SK-N-SH (cell line): ENCODE measurements at regions not wholly inside any gene's neighbourhood (a gene's known extent, or its start where the extent isn't known, plus 50 kb on each side); places are given as distances from the start of the nearest gene placed in this dataset.

Experiments used
- CTCF ChIA-PET: fragments of 300-600, 350-600 bp; formaldehyde crosslinking; extraction: SDS; loops from one replicate; lab custom pipeline; 2021; lab: Yijun Ruan, JAX
- POLR2A ChIA-PET: fragments of 350-600 bp; sonication (Branson Sonifier 250); formaldehyde crosslinking; extraction: SDS; loops from one replicate; lab custom pipeline; 2020; ENCODE audit warnings: antibody characterized with exemption, inconsistent platforms; lab: Yijun Ruan, JAX
- DNase-seq: peaks from one replicate; pipeline ENCODE4 v3.0.0; 2012
- H2AFZ ChIP-seq: fragments of 200-600 bp; sonication (generic); 2 replicates; pipeline ENCODE4 v1.8.1; 2016; ENCODE audit warnings: antibody characterized with exemption, mild to moderate bottlenecking, low read depth
- H3F3A ChIP-seq: fragments of 200-600 bp; sonication (generic); replicated peaks from 2 replicates; pipeline ENCODE3; 2016; ENCODE audit warnings: antibody characterized with exemption, mild to moderate bottlenecking; ENCODE audit not compliant: insufficient read depth
- H3K27ac ChIP-seq, 2 experiments: fragments of 200-500 bp in 1 of 2; fragments of 200-600 bp in 1 of 2; sonication (Bioruptor generic) in 1 of 2; sonication (generic), shearing (Covaris generic) in 1 of 2; 2 replicates each; pipeline versions ENCODE4 v1.5.1 to v1.6.1; 2014 to 2016; ENCODE audit warnings: low read depth in 2 of 2, inconsistent platforms in 1 of 2, low read length in 1 of 2, mild to moderate bottlenecking in 1 of 2, mixed read lengths in 1 of 2
- H3K27me3 ChIP-seq: fragments of 200-600 bp; sonication (generic), shearing (Covaris generic); 2 replicates; pipeline ENCODE4 v1.6.1; 2016; ENCODE audit warnings: mixed run types; ENCODE audit not compliant: insufficient read depth
- H3K36me3 ChIP-seq, 2 experiments: fragments of 200-500 bp in 1 of 2; fragments of 200-600 bp in 1 of 2; sonication (Bioruptor generic) in 1 of 2; sonication (generic) in 1 of 2; replicated peaks in 1 of 2; 2 replicates each; pipeline versions ENCODE3 to v1.5.1; 2014 to 2016; ENCODE audit warnings: low read length in 1 of 2, mild to moderate bottlenecking in 1 of 2; ENCODE audit not compliant: insufficient read depth in 2 of 2, control insufficient read depth in 1 of 2
- H3K4me1 ChIP-seq, 2 experiments: fragments of 200-500 bp in 1 of 2; fragments of 200-600 bp in 1 of 2; sonication (Bioruptor generic) in 1 of 2; sonication (generic), shearing (Covaris generic) in 1 of 2; 2 replicates each; pipeline versions ENCODE4 v1.5.1 to v1.6.1; 2014 to 2016; ENCODE audit warnings: low read depth in 1 of 2, low read length in 1 of 2, mixed run types in 1 of 2; ENCODE audit not compliant: insufficient read depth in 2 of 2, control insufficient read depth in 1 of 2
- H3K4me2 ChIP-seq: fragments of 200-600 bp; sonication (generic), shearing (Covaris generic); 2 replicates; pipeline ENCODE4 v1.6.1; 2017; ENCODE audit warnings: mixed run types
- H3K4me3 ChIP-seq, 2 experiments: fragments of 200-500 bp in 1 of 2; fragments of 200-600 bp in 1 of 2; sonication (Bioruptor generic) in 1 of 2; sonication (generic), shearing (Covaris generic) in 1 of 2; 2 replicates each; pipeline versions ENCODE4 v1.5.1 to v1.8.1; 2014 to 2016; ENCODE audit warnings: low read depth in 2 of 2, inconsistent platforms in 1 of 2, low read length in 1 of 2, mild to moderate bottlenecking in 1 of 2, mixed read lengths in 1 of 2, moderate library complexity in 1 of 2
- H3K79me2 ChIP-seq: fragments of 200-600 bp; sonication (generic); 2 replicates; pipeline ENCODE4 v1.8.1; 2017; ENCODE audit warnings: mild to moderate bottlenecking; ENCODE audit not compliant: insufficient read depth
- H3K9ac ChIP-seq: fragments of 200-600 bp; sonication (generic); 2 replicates; pipeline ENCODE4 v1.6.1; 2017; ENCODE audit warnings: mixed run types
- H3K9me2 ChIP-seq: fragments of 200-600 bp; sonication (generic); 2 replicates; pipeline ENCODE4 v1.6.1; 2017; ENCODE audit warnings: mixed run types
- H3K9me3 ChIP-seq: fragments of 200-600 bp; sonication (generic); 2 replicates; pipeline ENCODE4 v1.6.1; 2017; ENCODE audit warnings: mixed run types, mild to moderate bottlenecking, moderate library complexity
- H4K20me1 ChIP-seq: fragments of 200-600 bp; sonication (generic); 2 replicates; pipeline ENCODE4 v1.6.1; 2017; ENCODE audit warnings: mild to moderate bottlenecking, mixed run types; ENCODE audit not compliant: insufficient read depth
- EP300 ChIP-seq, 2 experiments: IDR thresholded peaks; 2 replicates each; pipeline versions ENCODE4 v1.4.0 to v1.6.1; 2012; ENCODE audit warnings: borderline replicate concordance in 1 of 2, low read depth in 1 of 2, low read length in 1 of 2
- FOSL2 ChIP-seq: IDR thresholded peaks from 2 replicates; pipeline ENCODE4 v1.4.0; 2012; ENCODE audit warnings: low read depth, mild to moderate bottlenecking, moderate library complexity, borderline replicate concordance
- FOXM1 ChIP-seq: IDR thresholded peaks from 2 replicates; pipeline ENCODE4 v1.4.0; 2012; ENCODE audit warnings: low read depth, mild to moderate bottlenecking
- GATA2 ChIP-seq: sonication (generic); formaldehyde crosslinking; IDR thresholded peaks from 2 replicates; pipeline ENCODE4 v1.5.0; 2020; ENCODE audit warnings: mild to moderate bottlenecking, missing genetic modification reagents
- JUND ChIP-seq: IDR thresholded peaks from 2 replicates; pipeline ENCODE4 v1.4.0; 2012
- NFIC ChIP-seq: IDR thresholded peaks from 2 replicates; pipeline ENCODE4 v1.4.0; 2012; ENCODE audit warnings: borderline replicate concordance
- PBX3 ChIP-seq: IDR thresholded peaks from 2 replicates; pipeline ENCODE4; 2012
- POLR2AphosphoS5 ChIP-seq: IDR thresholded peaks from 2 replicates; pipeline ENCODE4 v1.6.1; 2012; ENCODE audit warnings: low read depth, low read length
- REST ChIP-seq: IDR thresholded peaks from 2 replicates; pipeline ENCODE4 v1.6.1; 2012; ENCODE audit warnings: mild to moderate bottlenecking, low read depth, low read length, moderate library complexity
- RXRA ChIP-seq: IDR thresholded peaks from 2 replicates; pipeline ENCODE4 v1.4.0; 2012; ENCODE audit warnings: low read depth, mild to moderate bottlenecking, borderline replicate concordance
- TCF12 ChIP-seq: IDR thresholded peaks from 2 replicates; pipeline ENCODE4 v1.4.0; 2012
- USF2 ChIP-seq: fragments of 150-350 bp; IDR thresholded peaks from 2 replicates; pipeline ENCODE4 v1.6.1; 2017; ENCODE audit warnings: antibody characterized with exemption, low read length, low read depth, borderline replicate concordance
- ZBTB33 ChIP-seq: IDR thresholded peaks from 2 replicates; pipeline ENCODE4 v1.4.0; 2012; ENCODE audit warnings: low read depth, borderline replicate concordance
- WGBS: methylation state at CpG from one replicate; pipeline ENCODE4 v1.1.6; 2017; ENCODE audit warnings: low lambda C conversion rate; 5-methylcytosine and 5-hydroxymethylcytosine counted together

GRCh38 chr4:75344915-75345314, 169.3 kb downstream of the RCHY1 start:
- H3K9me2 ChIP-seq, result 0 out of 2 replicates have a peak, but pooled peaks cover 6% of the 10 kb centered on the region
- no peak for DNase-seq
- TF ChIP-seq FOSL2, result 0 out of 2 replicates have a peak, but pooled peaks have one; percentile 13
- peak; percentile 33; the same call in 1 of the 2 replicates for TF ChIP-seq JUND
- no peak for TF ChIP-seq GATA2 (CRISPR knock-in tag)
- TF ChIP-seq, all 33 proteins: peak for 2
- H3K4me2 ChIP-seq, result peak overlapping the region; percentile 52; the same call in 1 of the 2 replicates
- ChIA-PET CTCF (no interaction called here), POLR2A (no interaction called here)
- no peak overlapping the region; the same call in 1 of the 2 replicates for H3K9ac ChIP-seq
- H3K4me1 ChIP-seq, result peaks cover 0 to 6% of the 10 kb centered on the region in 2 experiments; a peak in 1 of 4 replicates
- no peaks in the 10 kb centered on the region; the same call in 1 of the 2 replicates for H4K20me1 ChIP-seq
- no peaks in the 10 kb centered on the region for H3K79me2 ChIP-seq
- H3K27ac ChIP-seq, result peak overlapping the region in 1 of 2 experiments; percentile 45; a peak in 1 of 4 replicates
- H3K27me3 ChIP-seq, result no peaks in the 10 kb centered on the region
- under 1% methylated on average over 5 of the region's 5 CpGs for WGBS
- H3K36me3 ChIP-seq, result no peaks in the 10 kb centered on the region
- H3K9me3 ChIP-seq, result no peaks in the 10 kb centered on the region
- no peak overlapping the region for H3K4me3 ChIP-seq
- peaks cover 16% of the 10 kb centered on the region for H3F3A ChIP-seq
- no peak overlapping the region for H2AFZ ChIP-seq

- H3K27me3 ChIP-seq, result no peaks in the 10 kb centered on the region
- TF ChIP-seq FOXM1 (no peak), PBX3 (no peak), NFIC (no peak), GATA2 (CRISPR knock-in tag) (no peak), RXRA (no peak), TCF12 (no peak), EP300 (IDR thresholded peaks at IDR 0.05; ENCODE audit: borderline replicate concordance in 1 of 2, low read depth in 1 of 2, low read length in 1 of 2) (no peak), ZBTB33 (no peak), POLR2AphosphoS5 (no peak), REST (no peak), USF2 (no peak)
- TF ChIP-seq, all 33 proteins: peak for 0
- DNase-seq, result no peak
- Histone ChIP-seq H3K4me1 (peaks cover 0 to 6% of the 10 kb centered on the region in 2 experiments; a peak in 1 of 4 replicates), H3K9ac (no peak overlapping the region), H2AFZ (no peak overlapping the region), H4K20me1 (no peaks in the 10 kb centered on the region; the same call in 1 of the 2 replicates), H3K9me3 (no peaks in the 10 kb centered on the region), H3K27ac (no peak overlapping the region), H3K79me2 (no peaks in the 10 kb centered on the region), H3K4me2 (no peak overlapping the region), H3F3A (peaks cover 16% of the 10 kb centered on the region), H3K4me3 (no peak overlapping the region), H3K36me3 (no peaks in the 10 kb centered on the region), H3K9me2 (no peaks in the 10 kb centered on the region)
- ChIA-PET POLR2A (no interaction called here), CTCF (no interaction called here)
- WGBS, result 4% methylated on average over 2 of the region's 2 CpGs
Observed at GRCh38 chr4:75343333-75343732, 170.9 kb downstream of the RCHY1 start.
